GM18519 (cell line): ENCODE measurements at regions not wholly inside any gene's neighbourhood (a gene's known extent, or its start where the extent isn't known, plus 50 kb on each side); places are given as distances from the start of the nearest gene placed in this dataset.
"Not testable (repeated sequence)": the region's sequence is repeated elsewhere in the genome, so short reads cannot be mapped to it uniquely, and the experiment has no call there.

Source experiments
- ATAC-seq: cut with Tn5 transposase; IDR thresholded peaks from one replicate; pipeline ENCODE4 v1.9.1; 2021; ENCODE audit warnings: mild to moderate bottlenecking, moderate library complexity; ENCODE audit not compliant: unreplicated experiment, low FRiP score

DNA sequence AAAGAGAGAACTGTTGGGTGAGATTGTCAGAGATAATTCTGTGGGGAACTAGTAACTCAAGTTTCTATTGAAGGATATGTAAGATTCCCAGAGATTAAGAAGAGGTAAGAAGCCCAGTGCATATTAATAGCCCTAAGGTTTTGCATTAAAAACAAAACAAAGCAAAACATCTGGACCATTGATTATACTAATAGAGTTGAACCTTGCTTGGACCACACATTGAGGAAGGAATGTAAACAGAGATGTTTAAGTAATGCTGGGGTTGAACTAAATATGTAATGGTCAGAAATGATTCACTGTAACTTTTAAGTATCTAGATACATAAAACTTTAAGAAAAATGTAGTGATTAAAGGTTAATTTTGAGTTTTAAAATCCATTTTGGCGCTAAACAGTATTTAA, 1770.0 kb downstream of the PCDH9 start:
- no peak for ATAC-seq

DNA sequence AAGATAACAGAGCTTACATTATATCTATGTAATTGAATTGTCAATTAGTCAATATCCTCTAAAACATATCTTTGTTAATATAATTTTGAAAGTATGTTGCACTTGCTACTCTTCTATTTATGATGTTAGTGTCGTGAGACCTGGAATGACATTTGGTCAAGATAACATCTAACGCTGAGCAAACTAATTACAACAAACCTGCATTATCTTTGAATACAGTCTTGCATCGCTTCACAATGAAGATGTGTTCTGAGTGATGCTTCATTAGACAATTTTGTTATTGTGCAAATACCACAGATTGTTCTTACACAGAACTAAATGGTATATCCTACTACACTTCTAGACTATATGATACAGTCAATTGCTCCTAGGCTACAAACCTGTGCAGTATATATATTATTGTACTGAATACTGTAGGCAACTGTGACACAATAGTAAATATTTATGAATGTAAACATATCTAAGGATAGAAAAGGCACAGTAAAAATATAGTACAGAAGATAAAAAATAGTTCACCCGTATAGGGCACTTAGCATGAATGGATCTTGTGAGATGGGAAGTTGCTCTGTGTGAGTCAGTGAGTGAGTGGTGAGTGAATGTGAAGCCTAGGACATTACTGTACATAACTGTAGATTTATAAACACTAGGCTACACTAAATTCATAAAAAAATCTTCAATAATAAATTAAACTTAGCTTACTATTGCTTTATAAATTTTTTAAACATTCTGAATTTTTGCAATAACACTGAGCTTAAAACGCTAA, 1773.8 kb downstream of the PCDH9 start:
- ATAC-seq = no peak

DNA sequence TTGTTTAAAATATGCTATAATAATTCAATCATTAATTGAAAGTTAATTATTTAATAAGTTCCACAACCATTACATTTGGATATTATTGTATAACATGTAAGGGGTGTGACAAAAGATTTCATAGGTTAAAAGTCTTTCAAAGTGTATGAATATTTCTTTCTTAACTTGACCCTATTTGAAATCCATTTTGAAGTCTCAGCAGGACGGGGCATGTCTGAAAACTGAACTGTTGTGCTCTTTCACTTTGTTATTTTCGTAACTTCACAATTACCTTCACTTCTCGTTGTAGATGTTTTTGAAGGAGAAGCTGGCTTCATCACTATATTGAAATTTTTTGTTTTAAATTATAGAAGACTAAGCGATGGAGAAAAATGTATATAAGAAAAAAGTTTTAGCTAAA, 1775.7 kb downstream of the PCDH9 start:
- ATAC-seq = no peak

DNA sequence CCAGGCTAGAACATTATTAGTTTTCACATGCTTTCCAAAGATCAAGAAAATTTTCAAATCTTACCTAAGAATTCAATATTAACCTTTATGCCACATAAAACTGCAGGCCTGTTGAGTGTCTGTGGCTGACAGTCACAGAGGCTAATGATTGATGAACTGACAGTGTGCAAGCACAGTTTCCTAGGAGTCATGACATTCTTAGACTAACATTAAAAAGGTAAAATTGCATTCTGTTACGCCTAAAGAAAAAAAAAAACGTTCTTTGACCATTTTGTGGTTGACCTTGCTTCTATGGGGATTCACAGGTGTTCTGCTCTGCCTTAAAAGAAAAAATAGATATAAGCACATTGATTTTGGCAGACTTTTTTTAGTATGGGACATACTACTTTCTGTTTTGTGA, 1776.2 kb downstream of the PCDH9 start:
- ATAC-seq = no peak

DNA sequence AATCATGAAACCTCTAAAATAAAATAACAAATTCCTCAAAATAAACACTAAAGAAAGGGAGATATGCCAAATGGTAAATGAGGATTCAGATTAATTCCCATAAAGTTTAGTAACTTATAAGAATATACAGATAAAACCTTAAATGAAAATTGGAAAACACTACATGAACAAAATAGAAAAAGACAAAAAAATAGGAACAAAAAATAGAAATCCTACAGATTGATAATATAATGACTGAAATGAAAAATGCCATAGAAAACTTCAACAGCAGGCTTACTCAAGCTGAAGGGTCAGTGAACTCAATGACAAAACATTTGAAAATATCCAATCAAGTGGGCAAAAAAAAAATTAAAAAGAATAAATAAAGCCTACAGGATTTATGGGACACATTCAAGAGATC, 1784.8 kb downstream of the PCDH9 start:
- ATAC-seq = no peak

DNA sequence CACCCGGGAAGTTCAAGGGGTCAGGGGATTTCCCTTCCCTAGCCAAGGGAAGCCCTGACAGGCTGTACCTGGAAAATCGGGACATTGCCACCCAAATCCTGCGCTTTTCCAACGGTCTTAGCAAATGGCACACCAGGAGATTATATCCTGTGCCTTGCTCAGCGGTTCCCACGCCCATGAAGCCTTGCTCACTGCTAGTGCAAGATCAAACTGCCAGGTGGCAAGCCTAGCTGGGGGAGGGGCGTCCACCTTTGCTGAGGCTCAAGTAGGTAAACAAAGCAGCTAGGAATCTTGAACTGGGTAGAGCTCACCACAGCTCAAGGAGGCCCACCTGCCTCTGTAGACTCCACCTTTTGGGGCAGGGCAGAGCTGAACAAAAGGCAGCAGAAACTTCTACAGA, 1794.5 kb downstream of the PCDH9 start:
- ATAC-seq = no peak

DNA sequence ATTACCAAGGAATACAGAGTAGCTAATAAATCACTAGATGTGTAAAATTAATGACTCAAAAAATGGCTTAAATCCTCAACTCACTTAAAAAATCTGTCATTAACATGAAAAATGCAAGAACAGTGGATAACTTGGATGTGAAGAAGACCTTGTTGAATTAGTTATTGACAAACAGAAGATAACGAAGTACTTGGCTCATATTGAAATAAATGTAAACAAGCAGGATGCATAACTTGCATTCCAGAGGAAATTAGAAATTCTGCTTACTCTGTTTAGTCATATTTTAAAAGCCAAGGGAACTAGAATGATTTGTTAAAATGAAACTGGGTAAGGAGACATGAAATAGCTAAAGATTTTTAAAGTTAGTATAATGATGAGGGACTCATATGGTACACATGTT, 1812.2 kb downstream of the PCDH9 start:
- no peak for ATAC-seq

DNA sequence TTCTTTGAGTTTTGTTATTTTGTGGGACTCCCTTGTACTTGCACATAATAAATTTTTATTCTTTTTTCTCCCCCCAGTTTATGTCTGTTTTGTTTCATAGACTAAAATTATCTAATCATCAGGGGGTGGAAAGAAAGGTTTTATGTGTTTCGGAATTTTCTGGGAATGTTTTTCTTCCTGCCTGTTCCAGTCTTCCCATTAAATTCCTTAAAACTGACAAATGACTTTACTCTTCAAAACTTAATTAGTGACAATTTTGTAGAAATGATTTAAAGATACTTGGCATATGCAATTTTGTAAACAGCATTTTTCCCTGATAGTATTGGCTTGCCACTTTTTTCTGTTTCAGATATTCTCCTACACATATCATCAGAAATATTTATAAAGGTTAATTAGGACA, 1813.4 kb downstream of the PCDH9 start:
- ATAC-seq = no peak

DNA sequence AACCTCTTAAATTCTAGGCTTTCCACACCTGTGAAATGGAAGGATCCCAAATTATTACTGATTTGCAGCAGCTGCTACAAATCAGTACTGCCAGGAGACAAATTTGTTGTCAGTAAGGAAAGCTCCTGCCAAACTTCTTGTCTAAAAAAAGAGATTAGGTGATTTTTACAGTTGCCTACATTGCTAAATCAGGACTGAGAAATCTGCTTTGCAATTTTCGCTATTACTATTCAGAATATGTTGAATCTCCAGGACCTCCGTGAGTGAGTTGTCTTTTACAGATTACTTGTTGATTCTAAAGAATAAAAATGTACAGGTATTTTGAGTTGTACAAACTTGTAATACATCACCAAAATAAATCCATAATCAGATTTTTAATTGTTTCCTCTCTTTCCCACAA, 1815.9 kb downstream of the PCDH9 start:
- ATAC-seq = no peak

DNA sequence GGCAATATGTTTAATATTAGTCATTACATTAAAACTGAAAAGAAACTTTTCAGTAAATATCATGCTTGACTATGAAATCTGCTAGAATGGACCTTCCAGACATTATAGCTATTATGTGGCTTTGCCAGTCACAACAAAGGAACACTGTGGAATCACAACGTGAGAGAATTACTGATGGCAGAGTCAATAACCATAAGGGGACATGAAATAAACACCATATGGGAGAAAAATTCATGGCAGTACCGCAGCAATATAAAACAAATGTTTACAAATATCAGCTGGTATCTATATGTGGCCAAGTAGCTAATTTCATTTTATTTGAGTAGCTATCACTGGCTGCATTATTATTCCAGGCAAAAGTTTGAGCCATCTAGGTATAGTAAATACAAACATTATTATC, 1818.6 kb downstream of the PCDH9 start:
- ATAC-seq = no peak

DNA sequence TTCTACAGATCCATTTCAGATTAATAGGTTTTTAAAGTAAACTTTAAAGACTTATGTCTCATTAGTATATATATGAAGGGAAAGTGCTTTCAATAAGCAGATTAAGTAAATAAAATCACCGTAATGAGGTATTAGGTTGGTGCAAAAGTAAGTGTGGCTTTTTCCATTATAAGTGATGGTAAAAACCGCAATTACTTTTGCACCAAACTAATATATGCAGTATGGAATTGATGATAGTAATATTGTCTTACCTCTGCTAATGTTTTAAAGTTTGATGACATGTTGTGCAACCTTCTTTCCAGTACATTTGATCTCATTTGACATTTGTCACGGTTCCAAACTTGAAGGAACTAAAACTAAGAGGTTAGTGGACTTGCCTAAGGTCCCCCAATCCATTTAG, 1819.3 kb downstream of the PCDH9 start:
- ATAC-seq = no peak

DNA sequence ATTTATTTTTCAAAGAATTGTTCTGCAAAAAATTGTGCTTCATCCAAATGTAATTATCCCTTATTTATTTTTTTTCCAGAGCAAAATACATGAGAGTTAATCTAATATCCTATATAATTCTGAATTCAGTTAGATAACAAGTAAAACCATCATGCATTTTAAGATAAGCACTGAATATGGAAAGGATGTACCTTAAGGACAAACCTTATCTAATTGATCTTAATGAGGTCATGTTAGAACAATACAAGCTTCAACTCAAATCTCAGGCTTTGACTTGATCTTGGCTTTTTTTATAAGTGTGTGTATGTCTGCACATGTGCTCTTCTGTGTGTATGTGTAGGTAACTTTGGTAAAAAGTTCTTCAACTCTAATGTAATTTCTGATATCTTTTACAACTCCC, 1828.8 kb downstream of the PCDH9 start:
- no peak for ATAC-seq

DNA sequence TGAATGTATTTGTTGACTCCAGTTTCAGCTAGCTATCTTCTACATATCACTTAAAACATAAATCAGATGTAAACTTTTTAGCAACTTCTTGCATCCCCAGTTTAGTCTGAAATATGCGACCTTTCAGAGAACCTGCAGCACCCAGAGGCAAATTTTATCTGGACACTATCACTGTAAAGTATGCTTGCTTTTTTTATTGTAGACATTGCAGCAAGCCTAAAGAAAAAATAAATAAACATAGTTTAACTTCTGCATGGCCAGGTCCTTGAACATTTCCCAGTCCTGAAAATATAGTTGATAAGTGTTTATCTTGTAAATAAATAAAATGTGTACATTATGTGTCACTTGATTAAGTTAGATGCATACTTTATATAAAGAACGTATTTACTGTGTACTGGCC, 1829.4 kb downstream of the PCDH9 start:
- ATAC-seq = no peak

DNA sequence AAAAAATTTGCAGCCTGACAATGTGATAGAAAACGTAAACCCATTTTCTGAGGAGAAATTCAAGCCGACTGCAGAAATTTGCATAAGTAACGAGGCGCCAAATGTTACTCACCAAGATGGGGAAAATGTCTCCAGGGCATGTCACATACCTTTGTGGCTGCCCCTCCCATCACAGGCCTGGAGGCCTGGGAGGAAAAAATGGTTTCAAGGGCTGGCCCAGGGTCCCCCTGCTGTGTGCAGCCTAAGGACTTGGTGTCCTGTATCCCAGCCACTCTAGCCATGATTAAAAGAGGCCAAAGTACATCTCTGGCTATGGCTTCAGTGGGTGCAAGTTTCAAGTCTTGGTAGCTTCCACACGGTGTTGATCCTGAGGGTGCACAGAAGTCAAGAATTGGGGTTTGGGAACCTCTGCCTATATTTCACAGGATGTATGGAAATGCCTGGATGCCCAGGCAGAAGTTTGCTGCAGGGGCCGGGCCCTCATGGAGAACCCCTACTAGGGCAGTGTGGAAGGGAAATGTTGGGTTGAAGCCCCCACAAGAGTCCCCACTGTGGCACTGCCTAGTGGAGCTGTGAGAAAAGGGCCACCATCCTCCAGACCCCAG, 1842.3 kb downstream of the PCDH9 start:
- no peak for ATAC-seq

DNA sequence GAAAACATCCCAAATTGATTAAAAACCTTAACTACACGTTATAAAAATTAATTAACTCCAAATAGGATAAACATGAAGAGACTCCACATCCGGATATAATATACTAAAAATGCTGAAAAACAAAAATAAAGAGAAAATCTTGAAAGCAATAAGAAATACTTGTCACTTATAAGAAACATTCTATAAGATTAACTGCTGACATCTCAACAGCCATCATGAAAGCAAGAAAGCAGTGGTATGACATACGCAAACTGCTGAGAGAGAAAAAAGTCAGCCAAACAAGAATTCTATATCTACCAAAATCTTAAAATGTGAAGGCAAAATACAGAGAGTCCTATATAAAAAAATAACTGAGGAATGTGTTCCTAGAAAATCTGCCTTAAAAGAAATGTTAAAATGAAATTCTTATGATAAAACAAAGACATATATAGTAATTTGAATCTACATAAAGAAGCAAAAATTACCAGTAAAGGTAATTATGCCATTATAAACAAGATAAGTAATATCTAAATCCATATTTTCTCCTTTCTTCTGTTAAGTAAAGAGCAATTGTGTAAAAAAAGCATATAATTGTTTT, 1851.1 kb downstream of the PCDH9 start:
- ATAC-seq = no peak

DNA sequence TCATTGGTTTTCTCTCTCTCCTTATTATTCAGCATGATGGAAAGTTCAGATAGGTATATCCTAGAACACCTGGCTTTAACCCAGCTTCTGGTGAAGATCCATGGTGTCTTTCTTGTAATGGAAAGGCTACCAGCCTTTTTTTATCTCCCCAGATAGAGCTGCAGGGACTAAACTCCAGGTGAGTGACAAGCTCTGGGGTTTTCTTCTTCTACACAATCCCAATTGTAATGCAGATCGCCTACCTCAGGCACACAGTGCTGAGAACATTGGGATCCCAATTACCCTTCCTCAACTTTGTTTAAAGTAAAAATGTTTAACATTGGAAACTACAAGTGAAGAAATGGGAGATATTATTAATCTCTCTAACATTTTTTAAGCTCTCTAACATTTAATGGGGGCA, 1851.7 kb downstream of the PCDH9 start:
- no peak for ATAC-seq

DNA sequence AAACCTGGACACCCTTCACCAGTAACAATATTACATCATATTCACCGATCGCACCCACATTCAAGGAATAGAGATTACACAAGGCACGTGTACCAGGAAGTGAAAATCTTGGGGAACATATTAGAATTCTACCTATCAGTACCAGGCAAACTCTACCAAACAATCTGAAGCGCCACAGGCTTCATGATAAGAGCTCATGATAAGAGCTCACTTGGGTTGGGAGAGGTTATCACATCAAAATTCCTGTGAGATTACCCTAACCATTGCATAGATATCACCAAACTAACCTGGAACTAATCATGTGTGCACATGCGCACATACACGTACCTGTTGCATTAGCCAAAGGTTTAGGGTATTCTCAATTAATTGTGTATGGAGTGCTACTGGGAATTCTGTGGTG, 1861.3 kb downstream of the PCDH9 start:
- no peak for ATAC-seq

DNA sequence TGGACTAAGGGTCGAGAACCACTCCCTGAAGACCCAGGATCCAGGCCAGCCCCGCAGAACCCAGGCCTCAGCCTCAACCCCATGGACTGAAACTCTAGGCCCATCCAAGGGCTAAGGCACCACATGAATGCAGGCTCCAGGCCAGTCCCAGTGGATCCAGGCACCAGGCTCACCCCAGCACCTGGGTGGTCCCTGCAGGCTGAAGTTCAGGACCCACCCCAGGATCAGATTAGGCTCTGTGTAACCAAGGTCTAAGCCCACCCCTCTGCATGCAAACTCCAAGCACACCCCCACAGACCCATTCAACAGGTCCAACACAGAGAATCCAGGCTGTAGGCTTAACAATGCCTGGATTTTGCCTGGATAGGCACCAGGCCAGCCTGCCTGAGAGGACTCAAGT, 1876.2 kb downstream of the PCDH9 start:
- no peak for ATAC-seq

DNA sequence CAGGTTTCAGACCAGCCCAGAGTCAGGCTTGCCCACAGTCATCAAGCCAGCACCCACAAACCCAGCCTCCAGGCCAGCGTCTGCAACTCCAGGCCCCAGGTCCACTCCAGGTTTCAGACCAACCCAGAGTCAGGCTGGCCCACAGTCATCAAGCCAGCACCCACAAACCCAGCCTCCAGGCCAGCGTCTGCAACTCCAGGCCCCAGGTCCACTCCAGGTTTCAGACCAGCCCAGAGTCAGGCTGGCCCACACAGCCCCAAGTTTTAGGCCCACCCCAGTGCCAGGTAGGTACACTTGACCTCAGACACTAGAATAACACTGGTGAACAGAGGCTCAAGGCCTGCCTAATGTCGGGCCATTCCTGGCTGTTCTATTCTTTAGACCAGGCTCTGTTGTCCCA, 1877.0 kb downstream of the PCDH9 start:
- ATAC-seq = not testable (repeated sequence)

DNA sequence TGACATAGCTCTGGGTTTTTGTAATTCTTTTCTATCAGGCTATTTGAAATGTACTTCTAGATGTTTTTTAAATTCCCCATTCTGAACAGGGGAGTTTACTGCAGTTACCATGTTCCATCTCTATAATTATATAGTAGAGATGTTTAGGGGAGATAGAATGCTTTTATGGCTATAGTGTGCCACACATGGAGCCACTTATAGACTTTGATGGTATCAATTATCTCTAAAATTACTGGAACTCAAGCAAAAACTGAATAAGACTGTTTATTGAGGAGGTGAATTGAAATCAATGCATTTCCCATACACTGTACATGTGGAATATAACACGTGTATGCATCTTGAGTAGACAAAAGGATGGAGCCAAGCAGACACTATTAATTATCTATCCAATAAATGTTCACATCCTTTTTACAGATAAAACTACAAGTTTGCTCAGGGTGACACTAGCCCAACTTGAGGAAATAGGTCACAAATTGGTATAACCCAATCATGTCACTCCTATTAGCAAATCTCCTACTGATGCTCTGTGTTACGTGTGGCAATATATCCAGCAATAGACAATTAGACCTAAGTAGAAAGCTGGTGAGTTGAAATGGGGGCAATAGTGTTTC, 1882.6 kb downstream of the PCDH9 start:
- ATAC-seq = no peak

DNA sequence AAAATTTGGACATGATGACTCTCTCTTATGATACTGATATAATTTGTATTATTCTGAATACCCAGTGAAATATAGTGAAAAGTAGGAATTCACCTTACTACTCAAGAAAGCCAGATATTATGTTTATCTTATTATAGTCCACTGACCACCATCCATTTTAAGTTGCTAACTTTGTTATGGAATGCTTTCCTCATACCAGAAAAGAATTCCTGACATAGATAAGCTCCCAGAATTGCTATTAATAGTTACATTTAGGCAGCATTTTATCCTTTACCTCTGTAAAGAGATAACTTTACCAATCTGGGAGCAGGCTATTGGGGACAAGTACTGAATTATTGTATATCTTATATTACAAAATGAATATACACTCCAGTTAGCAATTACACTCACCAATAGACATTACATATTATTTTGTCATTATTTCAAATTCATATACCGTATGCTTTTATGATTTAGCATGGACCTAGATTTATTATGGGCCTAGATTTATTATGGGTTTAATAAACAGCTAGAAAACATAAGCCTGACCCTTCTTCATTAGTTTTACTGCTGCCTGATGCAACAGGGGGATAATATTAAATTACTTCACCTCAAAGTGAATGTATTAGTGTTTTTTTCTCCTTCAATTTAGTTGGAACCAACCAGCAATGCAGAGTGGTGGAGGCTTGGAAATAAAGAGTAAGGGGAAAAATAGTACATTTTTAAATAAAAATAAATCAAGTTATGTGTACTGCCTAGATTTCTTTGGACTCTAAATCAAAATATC, 1886.1 kb downstream of the PCDH9 start:
- ATAC-seq = no peak
